ENCODE measurements at regions not wholly inside any gene's neighbourhood (a gene's known extent, or its start where the extent isn't known, plus 50 kb on each side); places are given as distances from the start of the nearest gene placed in this dataset.
"Not testable (repeated sequence)": the region's sequence is repeated elsewhere in the genome, so short reads cannot be mapped to it uniquely, and the experiment has no call there.

- DNase-seq, result no peak
Measured at GRCh38 chrX:25130619-25131018, 114.9 kb upstream of the ARX start.

GRCh38 chrX:25125483-25125882 is 109.7 kb upstream of the ARX start:
- DNase-seq, result no peak

GRCh38 chrX:25124391-25124790 is 108.6 kb upstream of the ARX start:
- DNase-seq, result no peak

- DNase-seq, result no peak
Measured at GRCh38 chrX:25112156-25112555, 96.4 kb upstream of the ARX start.

- no peak for DNase-seq
Measured at GRCh38 chrX:25108481-25108880, 92.7 kb upstream of the ARX start.

- no peak for DNase-seq
Measured at GRCh38 chrX:25105221-25105620, 89.5 kb upstream of the ARX start.

GRCh38 chrX:25096522-25097045 is 80.8 kb upstream of the ARX start:
- DNase-seq, result no peak

GRCh38 chrX:25091152-25091551 is 75.4 kb upstream of the ARX start:
- not testable (repeated sequence) for DNase-seq

- no peak for DNase-seq
Measured at GRCh38 chrX:25084446-25084845, 68.7 kb upstream of the ARX start.

- no peak for DNase-seq
Measured at GRCh38 chrX:25083661-25084060, 67.9 kb upstream of the ARX start.

GRCh38 chrX:25079020-25079419 is 63.3 kb upstream of the ARX start:
- DNase-seq, result no peak

- no peak for DNase-seq
Measured at GRCh38 chrX:25076941-25077500, 61.3 kb upstream of the ARX start.

GRCh38 chrX:25072247-25072646 is 56.5 kb upstream of the ARX start:
- no peak for DNase-seq

GRCh38 chrX:25070038-25070437 is 54.3 kb upstream of the ARX start:
- DNase-seq, result no peak

GRCh38 chrX:25069209-25069608 is 53.4 kb upstream of the ARX start:
- DNase-seq, result no peak

GRCh38 chrX:25068340-25068739 is 52.6 kb upstream of the ARX start:
- no peak for DNase-seq

GRCh38 chrX:25067271-25068172 is 51.8 kb upstream of the ARX start:
- no peak for DNase-seq

GRCh38 chrX:25066131-25066530 is 50.4 kb upstream of the ARX start:
- DNase-seq, result no peak
